T-cell (primary cell): ENCODE measurements at regions not wholly inside any gene's neighbourhood (a gene's known extent, or its start where the extent isn't known, plus 50 kb on each side); places are given as distances from the start of the nearest gene placed in this dataset.
A peak's percentile ranks its signal among the peaks of the same experiment; 100 is the strongest.
"Not testable (repeated sequence)": the region's sequence is repeated elsewhere in the genome, so short reads cannot be mapped to it uniquely, and the experiment has no call there.

Experiments
- ATAC-seq, 4 experiments: fragments of 200-7000 bp in 3 of 4; fragments of 150-1000 bp in 1 of 4; cut with Tn5 transposase; replicated peaks in 1 of 4; 1 replicate in 3 of 4; 2 replicates in 1 of 4; pipeline ENCODE4 v1.10.0; 2021; ENCODE audit warnings: moderate library complexity in 3 of 4, mild to moderate bottlenecking in 2 of 4, moderate number of reproducible peaks in 1 of 4
- CTCF ChIA-PET, 2 donors: fragments of 300-600 bp; sonication (Branson Sonifier 250); formaldehyde crosslinking; loops; one replicate each; lab custom pipeline; 2022; ENCODE audit warnings: antibody characterized with exemption in 2 of 2; lab: Charles Lee
- POLR2A ChIA-PET, 2 donors: fragments of 300-600 bp; sonication (Branson Sonifier 250); formaldehyde crosslinking; loops; one replicate each; lab custom pipeline; 2022; ENCODE audit warnings: antibody characterized with exemption in 2 of 2; lab: Charles Lee
- DNase-seq, 35 experiments: peaks; one replicate each; pipeline versions ENCODE4 v3.0.0 to v3.0.0-alpha.2; 2013 to 2023
- H3K27ac ChIP-seq: one replicate; pipeline ENCODE4 v1.5.1; 2013; ENCODE audit warnings: low read length
- H3K27me3 ChIP-seq, 2 experiments: replicated peaks in 1 of 2; 1 replicate in 1 of 2; 2 replicates in 1 of 2; pipeline versions ENCODE4 v1.6.1 to v1.7.0; 2013; ENCODE audit warnings: low read length in 1 of 2, mixed read lengths in 1 of 2; ENCODE audit not compliant: control insufficient read depth in 2 of 2, insufficient read depth in 2 of 2; ENCODE audit errors: extremely low read depth in 1 of 2
- H3K36me3 ChIP-seq, 2 donors: 1 replicate in 1 of 2; 2 replicates in 1 of 2; pipeline versions ENCODE4 v1.6.1 to v1.7.0; 2013; ENCODE audit warnings: low read length in 1 of 2; ENCODE audit not compliant: control insufficient read depth in 2 of 2, insufficient read depth in 1 of 2; ENCODE audit errors: extremely low read depth in 1 of 2
- H3K4me1 ChIP-seq, 2 experiments: 1 replicate in 1 of 2; 2 replicates in 1 of 2; pipeline versions ENCODE4 v1.6.1 to v1.7.0; 2013; ENCODE audit warnings: low read length in 2 of 2, mixed read lengths in 1 of 2; ENCODE audit not compliant: insufficient read depth in 2 of 2, control insufficient read depth in 1 of 2; ENCODE audit errors: extremely low read depth in 1 of 2
- H3K4me3 ChIP-seq, 2 donors: 1 replicate in 1 of 2; 2 replicates in 1 of 2; pipeline versions ENCODE4 v1.5.1 to v1.7.0; 2013; ENCODE audit warnings: mild to moderate bottlenecking in 2 of 2, low read length in 1 of 2, moderate library complexity in 1 of 2; ENCODE audit not compliant: control insufficient read depth in 1 of 2; ENCODE audit errors: extremely low read depth in 1 of 2
- H3K9me3 ChIP-seq: 2 replicates; pipeline ENCODE4 v1.7.0; 2013
- H3K27ac Mint-ChIP-seq, 2 donors: one replicate each; pipeline ENCODE4 v1.8.0; 2020 to 2021; ENCODE audit warnings: mild to moderate bottlenecking in 2 of 2, mixed read lengths in 2 of 2
- H3K27me3 Mint-ChIP-seq, 2 donors: one replicate each; pipeline ENCODE4 v1.8.0; 2021 to 2022; ENCODE audit warnings: mixed read lengths in 2 of 2
- H3K36me3 Mint-ChIP-seq: one replicate; pipeline ENCODE4 v1.8.0; 2021; ENCODE audit warnings: mixed read lengths
- H3K4me1 Mint-ChIP-seq, 3 donors: one replicate each; pipeline ENCODE4 v1.8.0; 2020 to 2022; ENCODE audit warnings: mixed read lengths in 3 of 3, mild to moderate bottlenecking in 1 of 3
- H3K4me3 Mint-ChIP-seq, 3 donors: one replicate each; pipeline ENCODE4 v1.8.0; 2020 to 2022; ENCODE audit warnings: mild to moderate bottlenecking in 3 of 3, mixed read lengths in 3 of 3, moderate library complexity in 3 of 3
- H3K9me3 Mint-ChIP-seq, 3 donors: one replicate each; pipeline ENCODE4 v1.8.0; 2020 to 2022; ENCODE audit warnings: mixed read lengths in 3 of 3
- WGBS: methylation state at CpG from one replicate; pipeline ENCODE4 v1.1.5; 2013; ENCODE audit warnings: missing lambda C conversion rate; ENCODE audit not compliant: insufficient coverage; 5-methylcytosine and 5-hydroxymethylcytosine counted together

GRCh38 chr10:46780164-46780563 is 131.1 kb upstream of the PTPN20 start:
- DNase-seq, H3K27ac ChIP-seq, H3K36me3 ChIP-seq, H3K36me3 Mint-ChIP-seq, H3K9me3 ChIP-seq, H3K27me3 ChIP-seq, H3K4me3 ChIP-seq, H3K27ac Mint-ChIP-seq, H3K9me3 Mint-ChIP-seq, H3K27me3 Mint-ChIP-seq, H3K4me1 ChIP-seq, POLR2A ChIA-PET, ATAC-seq, H3K4me1 Mint-ChIP-seq, H3K4me3 Mint-ChIP-seq: not testable (repeated sequence)
- WGBS, result no CpG with 5 or more reads among the region's 1 CpG
- CTCF ChIA-PET, result interaction anchor here (0.7 kb wide), 2 partner anchors 289 to 1918 kb away, joined by 3 to 4 read pairs; no protein-coding TSS in a partner anchor

GRCh38 chr10:46781001-46781400 is 130.2 kb upstream of the PTPN20 start:
- H3K36me3 ChIP-seq, H3K4me1 ChIP-seq, CTCF ChIA-PET, DNase-seq, H3K27ac Mint-ChIP-seq, POLR2A ChIA-PET, H3K4me1 Mint-ChIP-seq, H3K9me3 ChIP-seq, H3K27ac ChIP-seq, H3K9me3 Mint-ChIP-seq, H3K36me3 Mint-ChIP-seq, ATAC-seq, H3K27me3 Mint-ChIP-seq, H3K4me3 ChIP-seq, H3K27me3 ChIP-seq, H3K4me3 Mint-ChIP-seq: not testable (repeated sequence)
- no CpG with 5 or more reads among the region's 8 CpGs for WGBS

GRCh38 chr10:46782001-46782874 is 129.0 kb upstream of the PTPN20 start:
- H3K4me3 ChIP-seq, H3K9me3 ChIP-seq, DNase-seq, POLR2A ChIA-PET, H3K36me3 Mint-ChIP-seq, H3K9me3 Mint-ChIP-seq, H3K27me3 ChIP-seq, H3K36me3 ChIP-seq, H3K27ac ChIP-seq, H3K4me3 Mint-ChIP-seq, CTCF ChIA-PET, ATAC-seq, H3K27ac Mint-ChIP-seq, H3K27me3 Mint-ChIP-seq, H3K4me1 Mint-ChIP-seq, H3K4me1 ChIP-seq: not testable (repeated sequence)
- no CpG with 5 or more reads among the region's 4 CpGs for WGBS

GRCh38 chr10:46784665-46785064 is 126.6 kb upstream of the PTPN20 start:
- H3K36me3 Mint-ChIP-seq, H3K36me3 ChIP-seq, H3K4me3 ChIP-seq, CTCF ChIA-PET, H3K27me3 ChIP-seq, POLR2A ChIA-PET, H3K4me1 ChIP-seq, ATAC-seq, H3K27ac Mint-ChIP-seq, H3K9me3 Mint-ChIP-seq, H3K9me3 ChIP-seq, H3K27ac ChIP-seq, DNase-seq, H3K27me3 Mint-ChIP-seq: not testable (repeated sequence)
- peak overlapping the region in 2 of 3 donors; percentile 9 to 59 for H3K4me3 Mint-ChIP-seq
- peaks cover 4 to 12% (median 6%) of the 10 kb centered on the region in 3 donors for H3K4me1 Mint-ChIP-seq
- no CpG with 5 or more reads among the region's 2 CpGs for WGBS

- H3K9me3 ChIP-seq, POLR2A ChIA-PET, CTCF ChIA-PET, H3K36me3 ChIP-seq, H3K36me3 Mint-ChIP-seq, DNase-seq, H3K27me3 ChIP-seq, H3K9me3 Mint-ChIP-seq, H3K27ac ChIP-seq, H3K27me3 Mint-ChIP-seq, H3K4me1 ChIP-seq: not testable (repeated sequence)
- H3K27ac Mint-ChIP-seq, result peak overlapping the region in 1 of 2 donors; percentile 92
- peaks cover 4 to 12% (median 6%) of the 10 kb centered on the region in 3 donors for H3K4me1 Mint-ChIP-seq
- peak overlapping the region; percentile 78 to 90 (median 87) for H3K4me3 Mint-ChIP-seq
- peak in 1 of 4 experiments; percentile 34 for ATAC-seq
- no CpG with 5 or more reads among the region's 18 CpGs for WGBS
- H3K4me3 ChIP-seq, result peak overlapping the region; percentile 38 to 54
Measured at GRCh38 chr10:46786125-46786517, 125.1 kb upstream of the PTPN20 start.

GRCh38 chr10:46786518-46787320 is 124.5 kb upstream of the PTPN20 start:
- ATAC-seq, result peak; percentile 66 to 84 (median 78)
- peaks cover 4 to 10% (median 6%) of the 10 kb centered on the region in 3 donors for H3K4me1 Mint-ChIP-seq
- H3K36me3 ChIP-seq, H3K36me3 Mint-ChIP-seq, H3K27me3 Mint-ChIP-seq, H3K4me1 ChIP-seq, CTCF ChIA-PET, H3K9me3 Mint-ChIP-seq, H3K27me3 ChIP-seq, POLR2A ChIA-PET, H3K9me3 ChIP-seq: not testable (repeated sequence)
- H3K4me3 ChIP-seq, result peak overlapping the region; percentile 54 to 82
- WGBS, result no CpG with 5 or more reads among the region's 62 CpGs
- peak overlapping the region; percentile 78 to 92 for H3K27ac Mint-ChIP-seq
- peak overlapping the region; percentile 41 for H3K27ac ChIP-seq
- H3K4me3 Mint-ChIP-seq, result peak overlapping the region; percentile 78 to 90 (median 87)
- DNase-seq, result peak in 32 of 35 experiments; percentile 6 to 67 (median 33)
